Smooth muscle cell (in vitro differentiated cells): ENCODE measurements at regions not wholly inside any gene's neighbourhood (a gene's known extent, or its start where the extent isn't known, plus 50 kb on each side); places are given as distances from the start of the nearest gene placed in this dataset.
"Not testable (repeated sequence)": the region's sequence is repeated elsewhere in the genome, so short reads cannot be mapped to it uniquely, and the experiment has no call there.

ENCODE experiments used
- DNase-seq: peaks from one replicate; lab custom pipeline; 2025; ENCODE audit not compliant: unreplicated experiment; lab: John Stamatoyannopoulos, UW
- H2AFZ ChIP-seq: fragments of 200-600 bp; sonication (generic); 2 replicates; pipeline ENCODE4 v1.6.0; 2016; ENCODE audit warnings: antibody characterized with exemption, low read depth, mild to moderate bottlenecking
- H3F3A ChIP-seq: fragments of 200-600 bp; sonication (generic); 2 replicates; pipeline ENCODE4 v1.6.0; 2017; ENCODE audit warnings: antibody characterized with exemption, low read depth
- H3K27ac ChIP-seq: fragments of 200-600 bp; sonication (generic); 2 replicates; pipeline ENCODE4 v1.5.1; 2016; ENCODE audit warnings: low read depth, mild to moderate bottlenecking
- H3K27me3 ChIP-seq: fragments of 200-600 bp; sonication (generic); 2 replicates; pipeline ENCODE4 v1.6.1; 2016; ENCODE audit warnings: low read depth, mild to moderate bottlenecking
- H3K36me3 ChIP-seq: fragments of 200-600 bp; sonication (generic); 2 replicates; pipeline ENCODE4 v1.5.1; 2016; ENCODE audit warnings: low read depth
- H3K4me1 ChIP-seq: fragments of 200-600 bp; sonication (generic); 2 replicates; pipeline ENCODE4 v1.5.1; 2016; ENCODE audit warnings: low read depth
- H3K4me2 ChIP-seq: fragments of 200-600 bp; sonication (generic); 2 replicates; pipeline ENCODE4 v1.6.0; 2016; ENCODE audit warnings: mild to moderate bottlenecking
- H3K4me3 ChIP-seq: fragments of 200-600 bp; sonication (generic); 2 replicates; pipeline ENCODE4 v1.5.1; 2016; ENCODE audit warnings: mild to moderate bottlenecking
- H3K79me2 ChIP-seq: fragments of 200-600 bp; sonication (generic); 2 replicates; pipeline ENCODE4 v1.6.0; 2016; ENCODE audit warnings: low read depth, mild to moderate bottlenecking
- H3K9ac ChIP-seq: fragments of 200-600 bp; sonication (generic); 2 replicates; pipeline ENCODE4 v1.6.0; 2016; ENCODE audit warnings: low read depth
- H3K9me3 ChIP-seq: fragments of 200-600 bp; sonication (generic); replicated peaks from 2 replicates; pipeline ENCODE4 v1.5.1; 2016; ENCODE audit warnings: low read depth
- H4K20me1 ChIP-seq: fragments of 200-600 bp; sonication (generic); 2 replicates; pipeline ENCODE4 v1.6.0; 2016; ENCODE audit warnings: low read depth
- WGBS: methylation state at CpG from one replicate; pipeline ENCODE4 v1.1.7; 2016; ENCODE audit warnings: low lambda C conversion rate; 5-methylcytosine and 5-hydroxymethylcytosine counted together
- TF ChIP-seq, protein P1 (sequence below): fragments of 200-600 bp; sonication (generic); IDR thresholded peaks from 2 replicates; pipeline ENCODE4 v1.5.1; 2017; ENCODE audit warnings: borderline replicate concordance, mild to moderate bottlenecking, antibody characterized with exemption; ENCODE audit not compliant: insufficient read depth, poor library complexity, severe bottlenecking

DNA sequence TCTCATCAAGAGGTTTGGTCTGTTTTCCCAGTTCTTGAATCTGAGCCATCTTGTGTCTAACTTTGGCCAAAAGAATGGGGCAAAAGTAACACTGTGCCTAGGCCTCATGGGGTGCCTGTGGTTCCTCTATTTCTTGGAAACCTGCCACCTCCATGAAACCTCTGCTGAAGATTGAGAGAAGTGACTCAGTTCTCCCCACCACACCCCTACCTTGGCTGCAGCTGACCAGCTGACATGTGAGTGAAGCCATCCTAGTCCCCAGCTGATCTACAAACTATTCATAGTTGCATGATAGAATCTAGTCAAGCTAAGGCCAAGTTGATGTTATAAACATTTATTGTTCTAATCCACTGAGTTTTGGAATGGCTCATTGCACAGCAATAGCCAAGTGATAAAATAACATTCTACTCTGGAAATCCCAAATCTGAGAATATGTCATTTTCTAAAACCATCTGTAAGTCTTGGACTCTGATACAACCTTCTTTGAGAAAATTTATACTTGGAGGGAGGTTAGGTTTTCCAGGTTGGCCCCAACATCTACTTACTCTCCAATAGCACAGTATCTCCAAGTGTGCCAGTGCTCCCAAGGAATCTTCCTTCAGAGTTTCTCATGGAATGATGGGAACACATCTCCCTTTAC is 107.0 kb upstream of the SMLR1 start:
- DNase-seq: no peak
- Histone ChIP-seq H3K9ac (no peak overlapping the region), H4K20me1 (no peaks in the 10 kb centered on the region), H3K4me3 (no peak overlapping the region), H3K27me3 (no peaks in the 10 kb centered on the region), H3K27ac (no peak overlapping the region), H3K4me1 (peaks cover 8% of the 10 kb centered on the region), H3F3A (no peaks in the 10 kb centered on the region), H3K79me2 (no peaks in the 10 kb centered on the region), H3K36me3 (no peaks in the 10 kb centered on the region), H2AFZ (no peak overlapping the region), H3K9me3 (no peaks in the 10 kb centered on the region), H3K4me2 (no peak overlapping the region)
- TF ChIP-seq, protein P1, sequence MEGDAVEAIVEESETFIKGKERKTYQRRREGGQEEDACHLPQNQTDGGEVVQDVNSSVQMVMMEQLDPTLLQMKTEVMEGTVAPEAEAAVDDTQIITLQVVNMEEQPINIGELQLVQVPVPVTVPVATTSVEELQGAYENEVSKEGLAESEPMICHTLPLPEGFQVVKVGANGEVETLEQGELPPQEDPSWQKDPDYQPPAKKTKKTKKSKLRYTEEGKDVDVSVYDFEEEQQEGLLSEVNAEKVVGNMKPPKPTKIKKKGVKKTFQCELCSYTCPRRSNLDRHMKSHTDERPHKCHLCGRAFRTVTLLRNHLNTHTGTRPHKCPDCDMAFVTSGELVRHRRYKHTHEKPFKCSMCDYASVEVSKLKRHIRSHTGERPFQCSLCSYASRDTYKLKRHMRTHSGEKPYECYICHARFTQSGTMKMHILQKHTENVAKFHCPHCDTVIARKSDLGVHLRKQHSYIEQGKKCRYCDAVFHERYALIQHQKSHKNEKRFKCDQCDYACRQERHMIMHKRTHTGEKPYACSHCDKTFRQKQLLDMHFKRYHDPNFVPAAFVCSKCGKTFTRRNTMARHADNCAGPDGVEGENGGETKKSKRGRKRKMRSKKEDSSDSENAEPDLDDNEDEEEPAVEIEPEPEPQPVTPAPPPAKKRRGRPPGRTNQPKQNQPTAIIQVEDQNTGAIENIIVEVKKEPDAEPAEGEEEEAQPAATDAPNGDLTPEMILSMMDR: no peak

DNA sequence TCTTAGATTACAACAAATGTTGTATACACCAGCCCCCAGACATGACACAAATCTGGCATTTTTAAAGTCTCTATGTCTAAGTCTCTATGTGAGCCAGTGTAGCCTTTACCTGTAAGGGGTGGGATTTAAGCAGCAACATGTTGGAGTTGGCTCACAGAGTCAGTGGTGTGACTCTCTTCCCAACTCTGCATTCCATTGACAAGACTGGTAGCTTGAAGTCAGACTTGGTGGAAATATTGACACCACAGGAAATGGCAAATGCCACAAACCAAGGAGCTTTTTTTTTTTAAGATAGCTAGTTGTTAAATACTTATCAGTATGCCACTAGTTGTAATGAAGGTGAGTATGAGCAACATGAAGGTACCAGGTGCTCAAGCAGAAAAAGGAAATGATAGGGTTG is 103.1 kb upstream of the SMLR1 start:
- Histone ChIP-seq H2AFZ (no peak overlapping the region), H3K27ac (no peak overlapping the region), H3K4me2 (no peak overlapping the region), H3K36me3 (no peaks in the 10 kb centered on the region), H4K20me1 (no peaks in the 10 kb centered on the region), H3K79me2 (no peaks in the 10 kb centered on the region), H3K4me3 (no peak overlapping the region), H3K27me3 (no peaks in the 10 kb centered on the region), H3K9me3 (no peaks in the 10 kb centered on the region), H3F3A (no peaks in the 10 kb centered on the region), H3K9ac (no peak overlapping the region), H3K4me1 (no peaks in the 10 kb centered on the region)
- TF ChIP-seq, protein P1: no peak
- DNase-seq: no peak

DNA sequence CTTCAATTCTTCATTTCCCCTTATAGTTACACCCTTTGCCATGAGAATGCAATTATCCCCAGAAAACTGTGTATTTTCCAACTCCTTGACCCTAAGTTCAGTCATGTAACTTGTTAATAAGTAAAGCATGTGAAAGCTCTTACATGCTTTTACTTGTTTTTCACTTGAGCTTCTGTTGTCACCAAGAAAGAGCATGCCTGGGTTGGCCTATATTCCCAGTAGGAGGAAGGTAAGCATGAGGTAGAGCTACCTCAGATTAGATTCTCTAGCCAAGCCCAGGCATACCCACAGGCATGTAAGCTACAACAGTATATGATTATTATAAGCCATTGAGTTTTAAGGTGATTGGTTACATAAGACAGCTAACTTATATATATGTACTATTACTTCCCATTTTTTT is 101.7 kb upstream of the SMLR1 start:
- Histone ChIP-seq H3F3A (no peaks in the 10 kb centered on the region), H4K20me1 (no peaks in the 10 kb centered on the region), H3K27ac (no peak overlapping the region), H3K9me3 (no peaks in the 10 kb centered on the region), H3K27me3 (no peaks in the 10 kb centered on the region), H2AFZ (no peak overlapping the region), H3K4me1 (no peaks in the 10 kb centered on the region), H3K4me3 (no peak overlapping the region), H3K4me2 (no peak overlapping the region), H3K79me2 (no peaks in the 10 kb centered on the region), H3K36me3 (no peaks in the 10 kb centered on the region), H3K9ac (no peak overlapping the region)
- DNase-seq: no peak
- TF ChIP-seq, protein P1: no peak

DNA sequence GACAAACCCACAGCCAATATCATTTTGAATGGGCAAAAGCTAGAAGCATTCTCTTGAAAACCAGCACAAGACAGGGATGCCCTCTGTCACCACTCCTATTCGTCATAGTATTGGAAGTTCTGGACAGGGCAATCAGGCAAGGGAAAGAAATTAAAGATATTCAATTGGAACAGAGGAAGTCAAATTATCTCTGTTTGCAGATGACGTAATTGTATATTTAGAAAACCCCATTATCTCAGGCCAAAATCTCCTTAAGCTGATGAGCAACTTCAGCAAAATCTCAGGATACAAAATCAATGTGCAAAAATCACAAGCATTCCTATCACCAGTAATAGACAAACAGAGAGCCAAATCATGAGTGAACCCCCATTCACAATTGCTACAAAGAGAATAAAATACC is 99.1 kb upstream of the SMLR1 start:
- not testable (repeated sequence) for H3K4me1 ChIP-seq, H3K4me3 ChIP-seq, H3K36me3 ChIP-seq, H3K27ac ChIP-seq, H3K9me3 ChIP-seq, H3K27me3 ChIP-seq, H4K20me1 ChIP-seq, H3K79me2 ChIP-seq, H3K4me2 ChIP-seq, H2AFZ ChIP-seq, H3K9ac ChIP-seq, DNase-seq, H3F3A ChIP-seq
- WGBS: 87% methylated on average over 2 of the region's 2 CpGs
